ENCODE measurements at regions not wholly inside any gene's neighbourhood (a gene's known extent, or its start where the extent isn't known, plus 50 kb on each side); places are given as distances from the start of the nearest gene placed in this dataset.

DNA sequence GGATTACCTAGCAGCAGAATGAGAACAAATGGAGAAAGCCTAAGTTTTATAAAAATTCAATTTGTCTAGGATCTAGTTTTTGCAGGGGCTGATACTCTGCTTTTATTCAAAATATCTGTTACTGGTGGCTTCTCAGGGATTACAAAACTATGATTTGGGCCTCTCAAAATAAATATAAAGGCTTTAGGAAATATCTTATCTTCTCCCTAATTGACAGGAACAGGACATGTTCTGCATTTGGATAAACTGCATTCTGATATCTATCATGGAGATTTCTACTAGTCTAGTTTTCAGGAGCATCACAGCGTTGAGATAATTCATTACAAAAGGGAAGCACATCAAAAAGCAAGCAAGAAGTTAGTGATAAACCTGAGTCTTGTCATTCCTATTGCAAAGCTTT lies 127.1 kb upstream of the ITGA1 start:
- no peak for DNase-seq (ENCODE audit: low spot score in 2 of 2)

DNA sequence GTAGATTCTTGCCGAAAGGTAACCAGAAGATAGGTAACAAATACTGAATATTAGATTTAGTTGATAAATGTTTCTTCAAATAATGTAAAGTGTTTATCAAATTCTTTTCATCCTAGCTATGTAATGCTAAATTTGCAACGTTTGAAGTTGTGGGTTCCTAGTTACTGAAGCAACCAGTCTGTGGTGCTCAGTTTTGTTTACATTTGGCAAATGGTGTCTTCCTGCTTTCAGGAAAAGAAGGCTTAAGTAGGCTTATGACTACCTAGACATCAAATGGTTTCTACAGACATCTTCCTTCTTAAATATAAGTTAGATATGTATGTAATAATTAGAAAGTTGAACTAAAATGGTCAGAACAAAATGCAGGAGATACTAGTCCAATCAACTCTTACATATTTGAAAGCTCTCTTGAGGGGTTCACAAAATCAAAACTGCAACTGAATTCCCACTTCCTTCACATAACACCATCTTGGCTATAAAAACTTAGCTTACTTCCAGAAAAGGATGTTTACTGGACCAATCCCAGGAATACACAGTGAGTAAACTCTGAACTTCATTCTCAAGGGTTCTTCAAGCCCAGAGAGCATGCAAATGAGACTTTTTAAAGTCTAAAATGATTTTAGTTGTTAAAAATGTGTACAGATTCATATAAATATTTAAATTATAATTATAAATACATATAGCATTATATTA lies 125.7 kb upstream of the ITGA1 start:
- Histone ChIP-seq H3K27ac (no peak overlapping the region), H3K4me3 (no peak overlapping the region), H3K36me3 (no peaks in the 10 kb centered on the region), H3K4me1 (peaks cover 0 to 4% (median 0%) of the 10 kb centered on the region in 4 donors), H3K9me3 (no peaks in the 10 kb centered on the region), H3K27me3 (no peaks in the 10 kb centered on the region)
- WGBS, 2 donors = 60 to 65% methylated on average over 2 of the region's 2 CpGs
- DNase-seq (ENCODE audit: low spot score in 2 of 2) = no peak
- TF ChIP-seq, protein P1, sequence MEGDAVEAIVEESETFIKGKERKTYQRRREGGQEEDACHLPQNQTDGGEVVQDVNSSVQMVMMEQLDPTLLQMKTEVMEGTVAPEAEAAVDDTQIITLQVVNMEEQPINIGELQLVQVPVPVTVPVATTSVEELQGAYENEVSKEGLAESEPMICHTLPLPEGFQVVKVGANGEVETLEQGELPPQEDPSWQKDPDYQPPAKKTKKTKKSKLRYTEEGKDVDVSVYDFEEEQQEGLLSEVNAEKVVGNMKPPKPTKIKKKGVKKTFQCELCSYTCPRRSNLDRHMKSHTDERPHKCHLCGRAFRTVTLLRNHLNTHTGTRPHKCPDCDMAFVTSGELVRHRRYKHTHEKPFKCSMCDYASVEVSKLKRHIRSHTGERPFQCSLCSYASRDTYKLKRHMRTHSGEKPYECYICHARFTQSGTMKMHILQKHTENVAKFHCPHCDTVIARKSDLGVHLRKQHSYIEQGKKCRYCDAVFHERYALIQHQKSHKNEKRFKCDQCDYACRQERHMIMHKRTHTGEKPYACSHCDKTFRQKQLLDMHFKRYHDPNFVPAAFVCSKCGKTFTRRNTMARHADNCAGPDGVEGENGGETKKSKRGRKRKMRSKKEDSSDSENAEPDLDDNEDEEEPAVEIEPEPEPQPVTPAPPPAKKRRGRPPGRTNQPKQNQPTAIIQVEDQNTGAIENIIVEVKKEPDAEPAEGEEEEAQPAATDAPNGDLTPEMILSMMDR (IDR thresholded peaks at IDR 0.05) = no peak
- TF ChIP-seq EP300 (IDR thresholded peaks at IDR 0.05) (no peak), POLR2A (IDR thresholded peaks at IDR 0.05) (no peak)

More for the DNA sequence above, 127.1 kb upstream of the ITGA1 start:
- Histone ChIP-seq H3K36me3 (no peaks in the 10 kb centered on the region), H3K4me3 (no peak overlapping the region), H3K27me3 (peaks cover 0 to 4% of the 10 kb centered on the region in 2 donors), H3K9me3 (no peaks in the 10 kb centered on the region), H3K4me1 (peaks cover 0 to 7% (median 0%) of the 10 kb centered on the region in 4 donors), H3K27ac (no peak overlapping the region)
- TF ChIP-seq POLR2A (IDR thresholded peaks at IDR 0.05) = no peak
- TF ChIP-seq EP300 (IDR thresholded peaks at IDR 0.05) = no peak
- TF ChIP-seq, protein P1 (IDR thresholded peaks at IDR 0.05) = no peak
- WGBS, 2 donors = 92 to 95% methylated on average over 1 of the region's 1 CpG

DNA sequence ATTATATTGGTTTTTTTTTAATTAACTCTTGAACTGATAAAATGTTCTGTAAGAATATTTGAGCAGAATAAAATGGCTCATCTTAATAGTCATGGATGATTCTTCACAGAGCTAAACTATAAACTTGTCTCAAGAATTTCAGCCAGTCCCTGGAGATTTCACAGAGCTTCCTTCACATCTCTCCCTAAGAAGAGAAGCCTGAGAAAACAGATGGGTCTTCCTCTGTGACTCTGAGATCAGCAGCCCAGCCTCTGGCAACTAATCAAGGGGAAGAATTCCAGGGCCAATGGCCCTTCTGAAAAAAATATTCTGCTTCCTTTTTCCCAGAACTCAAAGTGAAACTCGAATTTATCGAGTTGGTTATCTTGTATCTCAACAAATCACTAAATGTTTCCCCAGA lies 122.2 kb upstream of the ITGA1 start:
- H3K4me3 ChIP-seq = no peak overlapping the region

DNA sequence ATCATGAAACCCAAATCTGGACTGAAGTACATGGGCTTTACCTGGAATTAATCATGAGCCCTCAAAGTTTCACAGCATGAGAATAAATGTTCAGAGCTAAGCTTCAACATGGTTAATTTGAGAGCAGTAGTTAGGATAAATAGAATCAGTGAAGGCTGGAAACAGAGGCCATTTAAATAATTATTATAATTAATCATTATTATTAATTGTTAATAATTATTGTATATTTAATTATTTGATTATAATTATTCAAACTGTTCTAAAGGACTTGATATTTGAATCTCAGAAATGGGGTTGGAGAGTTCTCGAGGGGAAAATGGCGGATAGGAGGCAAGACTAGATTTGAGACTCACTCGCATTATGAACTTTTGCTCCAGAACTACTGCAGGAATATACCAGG lies 119.6 kb upstream of the ITGA1 start:
- Histone ChIP-seq H3K27ac (no peak overlapping the region), H3K4me3 (no peak overlapping the region), H3K4me1 (peaks cover 0 to 3% (median 0%) of the 10 kb centered on the region in 4 donors), H3K9me3 (no peaks in the 10 kb centered on the region), H3K27me3 (no peaks in the 10 kb centered on the region), H3K36me3 (no peaks in the 10 kb centered on the region)
- 91 to 99% methylated on average over 3 of the region's 3 CpGs for WGBS, 2 donors
- DNase-seq (ENCODE audit: low spot score in 2 of 2) = no peak
- TF ChIP-seq EP300 (IDR thresholded peaks at IDR 0.05) = no peak
- no peak for TF ChIP-seq POLR2A (IDR thresholded peaks at IDR 0.05)
- TF ChIP-seq, protein P1 (IDR thresholded peaks at IDR 0.05) = no peak

More for the DNA sequence above, 122.2 kb upstream of the ITGA1 start:
- H3K27me3 ChIP-seq = no peaks in the 10 kb centered on the region
- WGBS, 2 donors = 30 to 35% methylated on average over 2 of the region's 2 CpGs
- no peak for TF ChIP-seq EP300 (IDR thresholded peaks at IDR 0.05)
- TF ChIP-seq, protein P1 (IDR thresholded peaks at IDR 0.05) = no peak
- no peak for TF ChIP-seq POLR2A (IDR thresholded peaks at IDR 0.05)
- H3K36me3 ChIP-seq = no peaks in the 10 kb centered on the region
- no peak overlapping the region for H3K27ac ChIP-seq
- H3K4me1 ChIP-seq = peaks cover 0 to 3% (median 0%) of the 10 kb centered on the region in 4 donors
- no peak for DNase-seq (ENCODE audit: low spot score in 2 of 2)
- no peaks in the 10 kb centered on the region for H3K9me3 ChIP-seq

DNA sequence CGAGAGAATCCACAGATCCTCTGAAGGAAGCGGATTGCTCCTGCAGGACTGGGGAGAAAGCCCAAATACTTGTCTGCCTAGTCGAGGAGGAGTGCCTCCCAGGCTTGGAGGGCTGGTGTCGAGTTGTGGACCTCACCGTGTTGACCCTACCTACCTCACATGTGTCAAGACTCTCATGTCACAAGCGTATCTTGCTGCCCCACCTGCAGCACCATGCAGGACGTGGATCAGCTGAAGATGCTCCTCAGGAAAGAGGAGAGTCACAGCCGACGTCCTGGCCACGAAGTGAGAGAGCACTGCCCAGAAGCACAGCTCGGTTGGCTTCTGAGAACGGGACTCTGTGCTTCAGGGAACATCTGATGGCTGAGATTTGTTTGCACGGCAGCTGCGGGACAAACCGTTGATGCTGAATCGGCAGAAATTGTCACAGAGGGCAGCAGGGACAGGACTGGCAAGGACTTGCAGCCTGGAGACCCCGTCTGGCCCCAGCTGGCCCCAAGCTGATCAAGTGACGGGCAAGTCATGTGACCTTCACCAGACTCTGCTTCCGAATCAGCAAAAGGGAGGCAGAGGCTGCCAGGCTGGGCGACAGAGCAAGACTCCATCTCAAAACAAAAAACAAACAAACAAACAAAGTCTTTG lies 119.1 kb upstream of the ITGA1 start:
- Histone ChIP-seq H3K27me3 (no peaks in the 10 kb centered on the region), H3K4me3 (no peak overlapping the region), H3K9me3 (no peaks in the 10 kb centered on the region), H3K4me1 (peaks cover 0 to 3% (median 0%) of the 10 kb centered on the region in 4 donors), H3K36me3 (no peaks in the 10 kb centered on the region), H3K27ac (no peak overlapping the region)
- DNase-seq (ENCODE audit: low spot score in 2 of 2) = no peak
- WGBS, 2 donors = 79 to 81% methylated on average over 20 of the region's 20 CpGs
- TF ChIP-seq EP300 (IDR thresholded peaks at IDR 0.05) (no peak), POLR2A (IDR thresholded peaks at IDR 0.05) (no peak)
- TF ChIP-seq, protein P1 (IDR thresholded peaks at IDR 0.05) = no peak
